Heart left ventricle (tissue), 13 donors: ENCODE measurements at regions not wholly inside any gene's neighbourhood (a gene's known extent, or its start where the extent isn't known, plus 50 kb on each side); places are given as distances from the start of the nearest gene placed in this dataset.

Experiments
- POLR2A ChIP-seq, 2 donors: fragments of 450-650 bp; IDR thresholded peaks; one replicate each; pipeline ENCODE4 v1.6.1; 2017; ENCODE audit warnings: antibody characterized with exemption in 2 of 2, mild to moderate bottlenecking in 2 of 2, moderate library complexity in 2 of 2
- TF ChIP-seq, protein P1 (sequence below), 12 donors: fragments of 200-600 bp; sonication (generic) in 4 of 12; IDR thresholded peaks; one replicate each; pipeline versions ENCODE4 v1.5.0 to v1.8.0; 2018 to 2022; ENCODE audit warnings: antibody characterized with exemption in 12 of 12, mild to moderate bottlenecking in 5 of 12
- donor health status: ischemic (EF 13 %, LVEDD 7.1; RV severe dilation, severe dysfunction).
- donor health status: DM: no; HTN: yes; CAD: no.
- donor health status: DM: no; HTN: no; CAD: no.
- donor health status: ischemic (EF 25% LVEDD 6.9; RV normal size, moderate dysfunction).
- donor health status: ischemic (EF 25% LVEDD 5.7; RV mildly dilated, moderate dysfunction).
- donor health status: ischemic (EF 35%, LVEDD 5.7; RV mildly dilated, moderate dysfunction).
- donor health status: nonischemic (EF 11% LVEDD 7.7; RV severe dilation, severe dysfunction).
- donor health status: DM: yes; HTN: yes; CAD: no.
- donor health status: PGD.
- donor health status: ischemic (EF 29% LVEDD 5.4; RV normal size, mild dysfunction).
- donor health status: nonischemic (EF 23%, LVEDD 6.1; RV moderate dilation, normal function).

DNA sequence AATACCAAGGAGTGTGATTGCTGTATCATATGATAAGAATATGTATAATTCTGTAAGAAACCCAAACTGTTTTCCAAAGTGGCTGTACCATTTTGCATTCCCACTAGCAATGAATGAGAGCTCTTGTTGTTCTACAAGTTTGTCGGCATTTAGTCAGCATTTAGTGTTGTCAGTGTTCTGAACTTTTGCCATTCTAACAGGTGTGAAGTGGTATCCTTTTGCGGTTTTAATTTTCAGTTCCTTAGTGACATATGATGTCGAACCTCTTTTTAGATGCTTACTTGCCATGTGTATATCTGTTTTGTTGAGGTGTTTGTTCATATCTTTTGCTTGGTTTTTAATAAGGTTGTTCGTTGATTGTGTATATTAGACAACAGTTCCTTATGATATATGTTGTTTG, 296.3 kb upstream of the IZUMO3 start:
- TF ChIP-seq, protein P1, sequence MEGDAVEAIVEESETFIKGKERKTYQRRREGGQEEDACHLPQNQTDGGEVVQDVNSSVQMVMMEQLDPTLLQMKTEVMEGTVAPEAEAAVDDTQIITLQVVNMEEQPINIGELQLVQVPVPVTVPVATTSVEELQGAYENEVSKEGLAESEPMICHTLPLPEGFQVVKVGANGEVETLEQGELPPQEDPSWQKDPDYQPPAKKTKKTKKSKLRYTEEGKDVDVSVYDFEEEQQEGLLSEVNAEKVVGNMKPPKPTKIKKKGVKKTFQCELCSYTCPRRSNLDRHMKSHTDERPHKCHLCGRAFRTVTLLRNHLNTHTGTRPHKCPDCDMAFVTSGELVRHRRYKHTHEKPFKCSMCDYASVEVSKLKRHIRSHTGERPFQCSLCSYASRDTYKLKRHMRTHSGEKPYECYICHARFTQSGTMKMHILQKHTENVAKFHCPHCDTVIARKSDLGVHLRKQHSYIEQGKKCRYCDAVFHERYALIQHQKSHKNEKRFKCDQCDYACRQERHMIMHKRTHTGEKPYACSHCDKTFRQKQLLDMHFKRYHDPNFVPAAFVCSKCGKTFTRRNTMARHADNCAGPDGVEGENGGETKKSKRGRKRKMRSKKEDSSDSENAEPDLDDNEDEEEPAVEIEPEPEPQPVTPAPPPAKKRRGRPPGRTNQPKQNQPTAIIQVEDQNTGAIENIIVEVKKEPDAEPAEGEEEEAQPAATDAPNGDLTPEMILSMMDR (IDR thresholded peaks at IDR 0.05): no peak
- no peak for TF ChIP-seq POLR2A (IDR thresholded peaks at IDR 0.05)
